ENCODE measurements at regions not wholly inside any gene's neighbourhood (a gene's known extent, or its start where the extent isn't known, plus 50 kb on each side); places are given as distances from the start of the nearest gene placed in this dataset.

DNA sequence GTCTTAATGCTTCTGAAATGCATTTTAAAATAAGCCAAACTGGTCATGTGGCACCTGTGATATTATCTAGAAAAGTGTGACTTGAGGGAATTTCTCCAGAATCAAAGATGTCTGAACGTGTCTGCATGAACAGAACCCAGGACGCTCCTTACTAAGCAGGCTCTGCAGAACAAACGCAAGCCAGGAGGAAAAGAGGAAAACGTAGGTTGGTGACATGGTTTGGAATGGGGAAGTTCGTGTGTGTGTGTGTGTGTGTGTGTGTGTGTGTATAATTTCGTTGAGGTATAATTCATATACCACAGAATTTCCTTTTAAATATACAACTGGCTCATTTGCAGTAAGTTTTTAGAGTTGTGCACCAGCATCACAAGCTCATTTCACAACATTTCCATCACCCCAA, 200.5 kb upstream of the FOXQ1 start:
- no peaks in the 10 kb centered on the region for H3K27me3 ChIP-seq

DNA sequence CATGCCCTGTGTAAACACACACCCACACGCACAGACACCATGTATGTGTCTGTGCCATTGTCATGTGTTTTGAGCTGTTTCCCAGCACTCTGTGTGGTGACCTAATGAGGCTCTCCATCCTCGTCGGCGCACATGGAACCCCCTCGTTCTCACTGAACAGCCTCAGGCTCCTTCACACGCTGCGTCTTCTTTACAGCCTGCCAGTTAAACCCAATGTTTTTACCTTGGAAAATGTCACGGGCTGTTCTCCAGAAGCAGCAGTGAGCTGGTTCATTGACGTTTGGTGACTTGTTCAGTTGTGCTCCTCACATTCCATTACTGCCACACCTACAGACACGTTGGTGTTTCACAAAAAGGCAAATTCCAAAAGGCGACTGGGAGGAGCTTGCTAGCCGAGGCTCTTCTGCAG, 201.0 kb upstream of the FOXQ1 start:
- WGBS, 3 donors, result 65 to 76% (median 70%) methylated on average over 12 of the region's 12 CpGs
- no peaks in the 10 kb centered on the region for H3K36me3 ChIP-seq
- H3K27ac ChIP-seq, result no peak overlapping the region
- no peak overlapping the region for H3K4me3 ChIP-seq
- no peaks in the 10 kb centered on the region for H3K4me1 ChIP-seq (ENCODE audit: insufficient read depth)
- TF ChIP-seq, protein P1, sequence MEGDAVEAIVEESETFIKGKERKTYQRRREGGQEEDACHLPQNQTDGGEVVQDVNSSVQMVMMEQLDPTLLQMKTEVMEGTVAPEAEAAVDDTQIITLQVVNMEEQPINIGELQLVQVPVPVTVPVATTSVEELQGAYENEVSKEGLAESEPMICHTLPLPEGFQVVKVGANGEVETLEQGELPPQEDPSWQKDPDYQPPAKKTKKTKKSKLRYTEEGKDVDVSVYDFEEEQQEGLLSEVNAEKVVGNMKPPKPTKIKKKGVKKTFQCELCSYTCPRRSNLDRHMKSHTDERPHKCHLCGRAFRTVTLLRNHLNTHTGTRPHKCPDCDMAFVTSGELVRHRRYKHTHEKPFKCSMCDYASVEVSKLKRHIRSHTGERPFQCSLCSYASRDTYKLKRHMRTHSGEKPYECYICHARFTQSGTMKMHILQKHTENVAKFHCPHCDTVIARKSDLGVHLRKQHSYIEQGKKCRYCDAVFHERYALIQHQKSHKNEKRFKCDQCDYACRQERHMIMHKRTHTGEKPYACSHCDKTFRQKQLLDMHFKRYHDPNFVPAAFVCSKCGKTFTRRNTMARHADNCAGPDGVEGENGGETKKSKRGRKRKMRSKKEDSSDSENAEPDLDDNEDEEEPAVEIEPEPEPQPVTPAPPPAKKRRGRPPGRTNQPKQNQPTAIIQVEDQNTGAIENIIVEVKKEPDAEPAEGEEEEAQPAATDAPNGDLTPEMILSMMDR (IDR thresholded peaks at IDR 0.05), result no peak
- no peak for TF ChIP-seq POLR2A (IDR thresholded peaks at IDR 0.05)
- TF ChIP-seq EP300 (IDR thresholded peaks at IDR 0.05), result no peak
- no peak for DNase-seq
- intact Hi-C loops (cut with DNase I), result no loop called here
- H3K9me3 ChIP-seq, result no peaks in the 10 kb centered on the region
- no peaks in the 10 kb centered on the region for H3K27me3 ChIP-seq

More for the DNA sequence above, 200.5 kb upstream of the FOXQ1 start:
- TF ChIP-seq EP300 (IDR thresholded peaks at IDR 0.05), result no peak
- TF ChIP-seq, protein P1 (IDR thresholded peaks at IDR 0.05), result no peak
- TF ChIP-seq POLR2A (IDR thresholded peaks at IDR 0.05), result no peak
- Histone ChIP-seq H3K27ac (no peak overlapping the region), H3K36me3 (no peaks in the 10 kb centered on the region), H3K9me3 (no peaks in the 10 kb centered on the region), H3K4me3 (no peak overlapping the region), H3K4me1 (ENCODE audit: insufficient read depth) (no peaks in the 10 kb centered on the region)
- intact Hi-C loops (cut with DNase I), result no loop called here
- 71 to 82% (median 80%) methylated on average over 6 of the region's 6 CpGs for WGBS, 3 donors
- no peak for DNase-seq

DNA sequence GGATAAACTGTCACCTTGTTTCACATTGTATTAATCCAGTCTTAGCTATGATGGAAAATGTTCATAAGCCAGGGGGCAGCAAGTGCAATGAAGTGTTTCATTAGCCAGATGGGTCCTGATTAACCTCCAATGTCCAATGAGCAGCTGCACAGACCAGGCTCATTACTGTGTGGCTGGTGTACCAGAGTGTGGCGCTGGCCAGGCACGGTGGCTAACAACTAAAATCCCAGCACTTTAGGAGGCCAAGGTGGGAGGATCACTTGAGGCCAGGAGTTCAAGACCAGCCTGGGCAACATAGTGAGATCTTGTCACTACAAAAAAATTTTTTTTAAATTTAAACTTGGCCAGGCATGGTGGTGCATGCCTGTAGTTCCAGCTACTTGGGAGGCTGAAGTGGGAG, 201.7 kb upstream of the FOXQ1 start:
- intact Hi-C loops (cut with DNase I), result no loop called here
- Histone ChIP-seq H3K36me3 (no peaks in the 10 kb centered on the region), H3K4me1 (ENCODE audit: insufficient read depth) (no peaks in the 10 kb centered on the region), H3K4me3 (no peak overlapping the region), H3K9me3 (no peaks in the 10 kb centered on the region), H3K27me3 (no peaks in the 10 kb centered on the region), H3K27ac (no peak overlapping the region)
- DNase-seq, result no peak
- TF ChIP-seq, protein P1 (IDR thresholded peaks at IDR 0.05), result no peak
- no peak for TF ChIP-seq POLR2A (IDR thresholded peaks at IDR 0.05)
- WGBS, 3 donors, result 81 to 94% (median 86%) methylated on average over 2 of the region's 2 CpGs

DNA sequence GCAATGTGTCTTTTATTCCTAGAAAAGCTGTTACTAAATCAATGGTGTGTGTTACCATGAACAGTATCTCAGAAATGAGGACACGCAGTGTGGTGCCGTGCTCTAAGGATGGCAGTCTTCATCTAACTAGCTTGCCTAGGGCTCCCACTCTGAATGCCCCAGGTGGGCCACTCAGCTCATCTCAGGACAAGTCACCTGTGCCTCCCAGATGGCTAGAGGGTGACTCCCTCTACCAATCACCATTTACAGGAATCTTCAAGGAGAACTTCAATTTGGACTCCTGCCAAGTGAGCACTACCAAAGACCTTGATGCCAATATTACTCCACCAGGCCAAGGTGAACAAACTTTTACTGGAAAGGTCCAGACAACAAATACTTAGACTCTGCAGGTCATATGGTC, 202.8 kb upstream of the FOXQ1 start:
- no peak for DNase-seq
- intact Hi-C loops (cut with DNase I), result no loop called here
- H3K27me3 ChIP-seq, result no peaks in the 10 kb centered on the region
- H3K4me3 ChIP-seq, result no peak overlapping the region
- no peaks in the 10 kb centered on the region for H3K4me1 ChIP-seq (ENCODE audit: insufficient read depth)
- TF ChIP-seq EP300 (IDR thresholded peaks at IDR 0.05), result no peak
- TF ChIP-seq, protein P1 (IDR thresholded peaks at IDR 0.05), result no peak
- TF ChIP-seq POLR2A (IDR thresholded peaks at IDR 0.05), result no peak
- no peak overlapping the region for H3K27ac ChIP-seq
- no peaks in the 10 kb centered on the region for H3K36me3 ChIP-seq
- H3K9me3 ChIP-seq, result no peaks in the 10 kb centered on the region
- WGBS, 3 donors, result 69 to 94% (median 90%) methylated on average over 2 of the region's 2 CpGs

DNA sequence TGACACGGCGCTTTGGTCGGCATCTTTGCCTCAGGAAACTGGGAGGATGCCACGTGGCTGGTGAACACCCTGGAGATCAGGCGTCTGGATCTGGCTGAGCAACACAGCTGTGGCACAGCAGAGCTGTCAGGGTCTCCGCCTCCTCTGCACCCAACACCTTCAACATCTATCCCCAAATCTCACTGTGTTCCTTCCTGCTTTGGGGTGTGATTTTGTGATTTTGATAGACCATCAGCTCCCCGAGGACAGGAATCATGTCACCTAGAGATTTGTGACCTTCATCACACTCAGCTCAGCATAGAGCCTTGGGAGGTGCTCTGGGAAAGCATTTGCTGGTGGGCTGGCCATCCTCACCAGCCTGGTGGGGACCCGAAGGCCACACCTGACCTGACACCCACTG, 203.7 kb upstream of the FOXQ1 start:
- Histone ChIP-seq H3K4me3 (no peak overlapping the region), H3K36me3 (no peaks in the 10 kb centered on the region), H3K4me1 (ENCODE audit: insufficient read depth) (no peaks in the 10 kb centered on the region), H3K27me3 (no peaks in the 10 kb centered on the region), H3K9me3 (no peaks in the 10 kb centered on the region), H3K27ac (no peak overlapping the region)
- TF ChIP-seq, protein P1 (IDR thresholded peaks at IDR 0.05), result no peak
- TF ChIP-seq EP300 (IDR thresholded peaks at IDR 0.05) (no peak), POLR2A (IDR thresholded peaks at IDR 0.05) (no peak)
- DNase-seq, result no peak
- intact Hi-C loops (cut with DNase I), result no loop called here
- WGBS, 3 donors, result 79 to 90% (median 86%) methylated on average over 8 of the region's 8 CpGs

All from ovary (tissue), 7 donors.